ENCODE measurements at regions not wholly inside any gene's neighbourhood (a gene's known extent, or its start where the extent isn't known, plus 50 kb on each side); places are given as distances from the start of the nearest gene placed in this dataset.

DNA sequence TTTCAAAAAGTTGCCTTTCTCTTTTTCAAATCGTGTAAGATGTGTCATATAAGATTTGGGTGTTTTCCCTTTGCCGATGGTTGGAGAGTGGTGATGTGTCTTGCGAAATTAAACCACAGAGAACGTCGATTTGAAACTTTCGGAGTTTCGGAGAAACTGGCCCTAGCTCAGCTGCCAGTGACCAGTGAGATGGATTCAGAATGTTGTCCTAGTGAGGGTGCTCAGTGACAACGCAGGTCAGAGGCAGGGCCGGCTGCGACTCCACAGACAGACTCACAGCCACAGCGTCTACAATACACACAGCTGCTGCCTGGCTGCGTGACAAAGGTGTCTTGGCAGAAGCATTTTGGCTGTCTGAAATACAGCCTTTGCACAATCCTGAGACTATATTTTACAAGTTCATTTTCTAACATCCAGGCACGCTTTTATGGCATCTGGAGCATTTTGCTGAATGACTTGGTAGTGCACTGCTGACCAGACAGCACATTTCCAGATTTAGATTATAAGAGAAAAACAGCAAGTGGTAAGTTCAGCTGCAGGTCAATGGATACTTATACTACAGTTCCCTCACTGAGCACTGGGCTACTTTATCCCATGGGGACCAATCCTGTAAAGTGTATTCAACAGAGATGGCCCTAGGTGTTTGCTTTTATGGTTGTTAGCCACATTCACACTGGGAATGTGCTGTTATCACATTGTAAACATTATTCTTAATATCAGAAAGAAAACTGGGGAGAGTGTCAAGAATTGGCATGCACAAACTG, 207.5 kb downstream of the KCNRG start:
- TF ChIP-seq, protein P1, sequence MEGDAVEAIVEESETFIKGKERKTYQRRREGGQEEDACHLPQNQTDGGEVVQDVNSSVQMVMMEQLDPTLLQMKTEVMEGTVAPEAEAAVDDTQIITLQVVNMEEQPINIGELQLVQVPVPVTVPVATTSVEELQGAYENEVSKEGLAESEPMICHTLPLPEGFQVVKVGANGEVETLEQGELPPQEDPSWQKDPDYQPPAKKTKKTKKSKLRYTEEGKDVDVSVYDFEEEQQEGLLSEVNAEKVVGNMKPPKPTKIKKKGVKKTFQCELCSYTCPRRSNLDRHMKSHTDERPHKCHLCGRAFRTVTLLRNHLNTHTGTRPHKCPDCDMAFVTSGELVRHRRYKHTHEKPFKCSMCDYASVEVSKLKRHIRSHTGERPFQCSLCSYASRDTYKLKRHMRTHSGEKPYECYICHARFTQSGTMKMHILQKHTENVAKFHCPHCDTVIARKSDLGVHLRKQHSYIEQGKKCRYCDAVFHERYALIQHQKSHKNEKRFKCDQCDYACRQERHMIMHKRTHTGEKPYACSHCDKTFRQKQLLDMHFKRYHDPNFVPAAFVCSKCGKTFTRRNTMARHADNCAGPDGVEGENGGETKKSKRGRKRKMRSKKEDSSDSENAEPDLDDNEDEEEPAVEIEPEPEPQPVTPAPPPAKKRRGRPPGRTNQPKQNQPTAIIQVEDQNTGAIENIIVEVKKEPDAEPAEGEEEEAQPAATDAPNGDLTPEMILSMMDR (IDR thresholded peaks at IDR 0.05 in 8 of 11, conservative IDR thresholded peaks at IDR 0.05 in 3 of 11), result no peak
- TF ChIP-seq POLR2A (IDR thresholded peaks at IDR 0.05), result no peak
